NT2/D1 (cell line): ENCODE measurements at regions not wholly inside any gene's neighbourhood (a gene's known extent, or its start where the extent isn't known, plus 50 kb on each side); places are given as distances from the start of the nearest gene placed in this dataset.

Experiments
- SUZ12 ChIP-seq: IDR thresholded peaks from 2 replicates; pipeline ENCODE4 v1.6.1; 2011; ENCODE audit not compliant: insufficient read length, insufficient read depth; ENCODE audit errors: extremely low read depth
- ZNF274 ChIP-seq: IDR thresholded peaks from 2 replicates; pipeline ENCODE4 v1.6.1; 2011; ENCODE audit warnings: mild to moderate bottlenecking, low read depth, low read length

- TF ChIP-seq ZNF274: no peak
- no peak for TF ChIP-seq SUZ12
These were observed 82.3 kb upstream of the NDUFV2 start for GRCh38 chr18:9020221-9020620.
